ENCODE measurements at regions not wholly inside any gene's neighbourhood (a gene's known extent, or its start where the extent isn't known, plus 50 kb on each side); places are given as distances from the start of the nearest gene placed in this dataset.

GRCh38 chr13:105565136-105565727 is 970.2 kb downstream of the EFNB2 start:
- Histone ChIP-seq H3K27me3 (ENCODE audit: insufficient read depth, low read length) (no peaks in the 10 kb centered on the region), H3K4me2 (ENCODE audit: low read length) (no peak overlapping the region), H3K9ac (ENCODE audit: low read length) (no peak overlapping the region), H3F3A (ENCODE audit: insufficient read depth, low read length) (no peaks in the 10 kb centered on the region), H3K9me2 (ENCODE audit: low read depth, low read length) (no peaks in the 10 kb centered on the region), H4K20me1 (ENCODE audit: insufficient read depth, low read length) (no peaks in the 10 kb centered on the region), H3K9me3 (ENCODE audit: low read length) (no peaks in the 10 kb centered on the region), H3K27ac (ENCODE audit: low read depth, low read length, poor library complexity, severe bottlenecking) (no peak overlapping the region), H3K79me2 (ENCODE audit: insufficient read depth, low read length) (no peaks in the 10 kb centered on the region), H3K36me3 (ENCODE audit: insufficient read depth, low read length) (no peaks in the 10 kb centered on the region), H2AFZ (ENCODE audit: low read length) (no peak overlapping the region), H3K4me1 (ENCODE audit: insufficient read depth, low read length, severe bottlenecking) (no peaks in the 10 kb centered on the region), H3K4me3 (ENCODE audit: low read depth, low read length, poor library complexity, severe bottlenecking) (no peak overlapping the region)
- TF ChIP-seq, protein P1, sequence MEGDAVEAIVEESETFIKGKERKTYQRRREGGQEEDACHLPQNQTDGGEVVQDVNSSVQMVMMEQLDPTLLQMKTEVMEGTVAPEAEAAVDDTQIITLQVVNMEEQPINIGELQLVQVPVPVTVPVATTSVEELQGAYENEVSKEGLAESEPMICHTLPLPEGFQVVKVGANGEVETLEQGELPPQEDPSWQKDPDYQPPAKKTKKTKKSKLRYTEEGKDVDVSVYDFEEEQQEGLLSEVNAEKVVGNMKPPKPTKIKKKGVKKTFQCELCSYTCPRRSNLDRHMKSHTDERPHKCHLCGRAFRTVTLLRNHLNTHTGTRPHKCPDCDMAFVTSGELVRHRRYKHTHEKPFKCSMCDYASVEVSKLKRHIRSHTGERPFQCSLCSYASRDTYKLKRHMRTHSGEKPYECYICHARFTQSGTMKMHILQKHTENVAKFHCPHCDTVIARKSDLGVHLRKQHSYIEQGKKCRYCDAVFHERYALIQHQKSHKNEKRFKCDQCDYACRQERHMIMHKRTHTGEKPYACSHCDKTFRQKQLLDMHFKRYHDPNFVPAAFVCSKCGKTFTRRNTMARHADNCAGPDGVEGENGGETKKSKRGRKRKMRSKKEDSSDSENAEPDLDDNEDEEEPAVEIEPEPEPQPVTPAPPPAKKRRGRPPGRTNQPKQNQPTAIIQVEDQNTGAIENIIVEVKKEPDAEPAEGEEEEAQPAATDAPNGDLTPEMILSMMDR (IDR thresholded peaks at IDR 0.05; ENCODE audit: low read length): no peak
- TF ChIP-seq EZH2 (IDR thresholded peaks at IDR 0.05; ENCODE audit: borderline replicate concordance, low read length): no peak

GRCh38 chr13:105552078-105552477 is 983.4 kb downstream of the EFNB2 start:
- H3K9ac ChIP-seq (ENCODE audit: low read length): no peak overlapping the region
- H3K4me3 ChIP-seq (ENCODE audit: low read depth, low read length, poor library complexity, severe bottlenecking): no peak overlapping the region
- H4K20me1 ChIP-seq (ENCODE audit: insufficient read depth, low read length): no peaks in the 10 kb centered on the region
- no peaks in the 10 kb centered on the region for H3K9me3 ChIP-seq (ENCODE audit: low read length)
- no peaks in the 10 kb centered on the region for H3F3A ChIP-seq (ENCODE audit: insufficient read depth, low read length)
- no peaks in the 10 kb centered on the region for H3K36me3 ChIP-seq (ENCODE audit: insufficient read depth, low read length)
- TF ChIP-seq EZH2 (IDR thresholded peaks at IDR 0.05; ENCODE audit: borderline replicate concordance, low read length): no peak
- TF ChIP-seq, protein P1 (IDR thresholded peaks at IDR 0.05; ENCODE audit: low read length): no peak
- H3K9me2 ChIP-seq (ENCODE audit: low read depth, low read length): no peaks in the 10 kb centered on the region
- H3K79me2 ChIP-seq (ENCODE audit: insufficient read depth, low read length): no peaks in the 10 kb centered on the region
- no peak overlapping the region for H3K4me2 ChIP-seq (ENCODE audit: low read length)
- H3K4me1 ChIP-seq (ENCODE audit: insufficient read depth, low read length, severe bottlenecking): no peaks in the 10 kb centered on the region
- H2AFZ ChIP-seq (ENCODE audit: low read length): no peak overlapping the region
- no peak overlapping the region for H3K27ac ChIP-seq (ENCODE audit: low read depth, low read length, poor library complexity, severe bottlenecking)
- H3K27me3 ChIP-seq (ENCODE audit: insufficient read depth, low read length): no peaks in the 10 kb centered on the region

DNA sequence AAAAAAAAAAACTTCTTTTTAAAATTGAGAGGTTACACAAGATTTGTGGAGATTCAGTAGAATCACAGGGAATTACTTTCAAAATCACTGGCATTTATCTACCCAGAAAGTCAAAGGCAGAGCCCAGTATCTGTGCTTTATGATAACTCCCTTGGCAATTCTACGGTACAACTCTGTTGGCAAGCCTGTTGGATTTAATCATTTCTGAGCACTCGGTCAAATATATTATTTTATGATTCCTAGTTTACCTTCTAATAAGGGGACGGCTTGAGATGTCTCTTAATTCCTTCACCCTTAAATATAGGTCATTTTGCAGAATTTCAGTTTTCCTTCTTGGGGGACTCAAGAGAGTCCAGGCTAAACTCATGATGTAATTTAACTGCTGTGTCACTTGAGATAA is 987.6 kb downstream of the EFNB2 start:
- Histone ChIP-seq H3K9me3 (ENCODE audit: low read length) (no peaks in the 10 kb centered on the region), H3K4me1 (ENCODE audit: insufficient read depth, low read length, severe bottlenecking) (no peaks in the 10 kb centered on the region)
- no peak for TF ChIP-seq EZH2 (IDR thresholded peaks at IDR 0.05; ENCODE audit: borderline replicate concordance, low read length)
- TF ChIP-seq, protein P1 (IDR thresholded peaks at IDR 0.05; ENCODE audit: low read length): no peak

More for the DNA sequence above, 987.6 kb downstream of the EFNB2 start:
- H3K79me2 ChIP-seq (ENCODE audit: insufficient read depth, low read length): no peaks in the 10 kb centered on the region
- H3K4me3 ChIP-seq (ENCODE audit: low read depth, low read length, poor library complexity, severe bottlenecking): no peak overlapping the region
- H3K4me2 ChIP-seq (ENCODE audit: low read length): no peak overlapping the region
- H3K36me3 ChIP-seq (ENCODE audit: insufficient read depth, low read length): no peaks in the 10 kb centered on the region
- H2AFZ ChIP-seq (ENCODE audit: low read length): no peak overlapping the region
- H3K9ac ChIP-seq (ENCODE audit: low read length): no peak overlapping the region
- H3K27ac ChIP-seq (ENCODE audit: low read depth, low read length, poor library complexity, severe bottlenecking): no peak overlapping the region
- H3K9me2 ChIP-seq (ENCODE audit: low read depth, low read length): no peaks in the 10 kb centered on the region
- H3F3A ChIP-seq (ENCODE audit: insufficient read depth, low read length): no peaks in the 10 kb centered on the region
- H4K20me1 ChIP-seq (ENCODE audit: insufficient read depth, low read length): no peaks in the 10 kb centered on the region
- H3K27me3 ChIP-seq (ENCODE audit: insufficient read depth, low read length): no peaks in the 10 kb centered on the region
